HG03457 (cell line): ENCODE measurements at regions not wholly inside any gene's neighbourhood (a gene's known extent, or its start where the extent isn't known, plus 50 kb on each side); places are given as distances from the start of the nearest gene placed in this dataset.

Experiments used
- ATAC-seq: cut with Tn5 transposase; IDR thresholded peaks from one replicate; pipeline ENCODE4 v1.9.1; 2021; ENCODE audit warnings: moderate number of reproducible peaks; ENCODE audit not compliant: unreplicated experiment

GRCh38 chr6:40083141-40083920, 149.1 kb upstream of the MOCS1 start:
- ATAC-seq: no peak

- no peak for ATAC-seq
Measured at GRCh38 chr6:40082278-40083043, 148.2 kb upstream of the MOCS1 start.

GRCh38 chr6:40077736-40078135, 143.5 kb upstream of the MOCS1 start:
- ATAC-seq: no peak

GRCh38 chr6:40077315-40077714, 143.1 kb upstream of the MOCS1 start:
- no peak for ATAC-seq

- no peak for ATAC-seq
Measured at GRCh38 chr6:40075056-40075590, 140.9 kb upstream of the MOCS1 start.

- ATAC-seq: no peak
Measured at GRCh38 chr6:40074306-40075055, 140.2 kb upstream of the MOCS1 start.

- no peak for ATAC-seq
Measured at GRCh38 chr6:40066372-40066771, 132.1 kb upstream of the MOCS1 start.

DNA sequence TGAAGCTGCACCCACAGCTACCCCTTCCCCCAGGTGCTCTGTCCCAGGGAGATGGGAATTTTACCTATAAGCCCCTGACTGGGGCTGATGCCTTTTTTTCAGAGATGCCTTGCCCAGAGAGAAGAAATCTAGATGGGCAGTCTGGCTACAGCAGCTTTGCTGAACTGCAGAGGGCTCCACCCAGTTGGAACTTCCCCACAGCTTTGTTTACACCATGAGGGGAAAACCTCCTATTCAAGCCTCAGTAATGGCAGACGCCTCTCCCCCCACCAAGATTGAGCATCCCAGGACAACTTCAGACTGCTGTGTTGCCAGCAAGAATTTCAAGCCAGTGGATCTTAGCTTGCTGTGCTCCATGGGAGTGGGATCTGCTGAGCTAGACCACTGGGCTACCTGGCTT, 122.6 kb upstream of the MOCS1 start:
- no peak for ATAC-seq

DNA sequence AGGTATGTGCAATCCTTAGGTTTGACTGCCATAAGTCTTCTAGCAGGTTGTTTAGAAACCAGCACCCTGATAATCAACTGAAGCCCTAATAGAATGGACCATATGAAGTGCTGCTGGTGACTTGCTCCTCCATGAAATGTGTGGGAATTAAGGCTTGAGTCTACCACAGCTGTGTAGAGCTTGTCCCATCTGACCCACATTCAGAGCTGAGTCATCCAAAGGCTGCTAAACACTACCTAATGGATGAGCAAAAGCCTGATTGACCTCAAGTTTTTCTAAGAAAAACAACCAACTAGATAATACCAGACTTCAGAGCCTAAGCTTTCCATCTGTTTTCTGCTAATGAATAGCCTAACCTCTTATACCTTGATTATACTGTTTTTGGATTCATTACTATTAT, 120.3 kb upstream of the MOCS1 start:
- ATAC-seq: no peak

GRCh38 chr6:40054186-40054585, 119.9 kb upstream of the MOCS1 start:
- ATAC-seq: no peak

GRCh38 chr6:40049128-40049527, 114.9 kb upstream of the MOCS1 start:
- no peak for ATAC-seq

- no peak for ATAC-seq
Measured at GRCh38 chr6:40044196-40044595, 109.9 kb upstream of the MOCS1 start.

- no peak for ATAC-seq
Measured at GRCh38 chr6:40042232-40042631, 108.0 kb upstream of the MOCS1 start.

DNA sequence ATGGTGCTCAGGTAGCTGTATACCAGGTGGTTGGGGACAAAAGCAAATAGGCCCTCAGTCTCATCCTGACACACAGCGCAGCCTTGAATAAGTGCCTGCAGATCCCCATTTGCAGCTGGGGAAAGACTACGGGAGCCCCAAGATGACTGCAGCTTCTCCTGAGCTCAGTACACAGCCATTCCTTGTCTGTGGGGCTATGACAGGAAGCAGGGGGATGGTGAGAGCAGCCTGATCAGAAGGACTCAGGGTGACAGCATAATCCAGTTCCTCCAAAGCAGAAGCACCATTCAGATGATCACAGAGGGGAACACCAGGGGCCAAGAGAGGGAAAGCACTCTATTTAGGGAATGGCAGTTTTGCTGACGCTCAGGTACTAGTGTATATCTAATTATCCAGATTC, 104.8 kb upstream of the MOCS1 start:
- ATAC-seq: no peak

DNA sequence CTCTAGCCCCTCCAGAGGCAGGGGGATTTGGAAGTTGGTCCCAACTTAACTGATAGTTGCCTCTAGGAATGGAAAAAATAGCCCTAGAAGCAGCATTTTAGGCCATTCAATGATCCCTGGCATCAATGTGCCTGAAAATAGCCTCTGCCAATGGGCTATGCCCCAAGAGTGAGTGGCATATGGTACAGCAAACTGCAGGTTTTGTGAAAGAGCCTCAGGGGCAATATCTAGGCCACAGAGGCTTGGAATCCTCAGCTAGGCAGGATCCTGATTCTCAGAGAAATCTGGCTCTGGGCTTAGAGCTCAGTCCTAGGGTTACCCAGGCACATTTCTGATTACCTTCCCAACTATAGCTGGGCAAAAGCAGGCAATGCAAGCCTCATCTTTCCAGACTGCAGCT, 104.4 kb upstream of the MOCS1 start:
- ATAC-seq: no peak

GRCh38 chr6:40037271-40037670, 103.0 kb upstream of the MOCS1 start:
- ATAC-seq: no peak

GRCh38 chr6:40036186-40036585, 101.9 kb upstream of the MOCS1 start:
- ATAC-seq: no peak

DNA sequence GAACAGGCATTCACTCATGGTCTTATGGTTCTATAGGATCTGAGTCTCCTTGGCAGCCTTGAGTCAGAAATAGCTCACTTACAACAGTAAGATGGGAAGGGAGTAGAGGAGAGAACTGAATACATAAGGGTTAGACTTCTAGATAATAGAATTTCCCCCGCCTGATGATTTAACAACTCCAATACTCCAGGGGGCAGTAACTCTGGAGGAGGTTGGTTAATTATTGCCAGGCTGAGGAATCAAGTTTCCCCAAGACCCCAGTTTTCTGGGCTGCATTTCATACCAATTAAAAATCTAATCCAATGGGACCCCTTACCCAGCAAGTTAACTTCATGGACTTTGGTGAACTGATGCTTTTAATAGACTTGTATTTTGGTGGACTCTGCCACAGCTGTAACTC, 94.2 kb upstream of the MOCS1 start:
- no peak for ATAC-seq

DNA sequence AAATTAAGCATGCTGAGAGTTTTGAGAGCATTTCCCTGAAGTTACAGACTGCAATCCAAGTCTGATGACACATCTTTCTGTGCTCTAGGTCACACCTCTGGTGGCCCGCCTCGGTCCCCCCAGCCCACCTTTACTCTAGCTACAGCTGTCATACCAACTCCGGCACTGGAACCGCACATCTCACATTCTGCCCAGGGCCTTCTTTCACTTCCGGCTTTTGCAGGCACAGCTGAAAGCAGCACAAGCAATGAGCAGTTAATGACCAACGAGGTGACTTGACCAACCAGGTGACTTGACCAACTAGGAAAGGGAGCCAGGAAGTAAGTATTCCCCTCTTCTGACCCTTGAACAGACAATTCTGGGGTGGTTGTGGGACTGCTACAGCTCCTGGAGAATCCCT, 88.6 kb upstream of the MOCS1 start:
- no peak for ATAC-seq

- ATAC-seq: no peak
Measured at GRCh38 chr6:40020166-40020565, 85.9 kb upstream of the MOCS1 start.

DNA sequence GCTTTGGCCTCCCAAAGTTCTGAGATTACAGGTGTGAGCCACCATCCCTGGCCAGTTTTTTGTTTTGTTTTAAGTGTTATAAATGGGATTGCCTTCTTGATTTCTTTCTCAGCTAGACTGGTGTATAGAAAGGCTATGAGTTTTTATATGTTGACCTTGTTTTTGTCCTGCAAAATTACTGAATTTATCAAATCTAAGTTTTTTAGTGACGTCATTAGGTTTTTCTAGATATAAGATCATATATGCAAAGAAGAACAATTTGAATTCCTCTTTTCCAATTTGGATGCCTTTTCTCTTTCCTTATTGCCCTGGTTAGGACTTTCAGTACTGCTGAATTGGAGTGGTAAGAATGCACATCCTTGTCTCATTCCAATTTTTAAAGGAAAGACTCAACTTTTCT, 81.3 kb upstream of the MOCS1 start:
- ATAC-seq: no peak
